GM21737 (cell line): ENCODE measurements at regions not wholly inside any gene's neighbourhood (a gene's known extent, or its start where the extent isn't known, plus 50 kb on each side); places are given as distances from the start of the nearest gene placed in this dataset.
"Not testable (repeated sequence)": the region's sequence is repeated elsewhere in the genome, so short reads cannot be mapped to it uniquely, and the experiment has no call there.

ENCODE experiments used
- ATAC-seq: cut with Tn5 transposase; IDR thresholded peaks from one replicate; pipeline ENCODE4 v1.9.1; 2021; ENCODE audit warnings: mild to moderate bottlenecking, moderate library complexity; ENCODE audit not compliant: unreplicated experiment

GRCh38 chr12:126397660-126398059 lies 1332.4 kb downstream of the AACS start:
- ATAC-seq, result no peak

GRCh38 chr12:126400831-126401230 lies 1335.6 kb downstream of the AACS start:
- no peak for ATAC-seq

GRCh38 chr12:126404293-126404881 lies 1339.2 kb downstream of the AACS start:
- no peak for ATAC-seq

- ATAC-seq, result no peak
Observed at GRCh38 chr12:126418400-126418799, 1353.2 kb downstream of the AACS start.

- ATAC-seq, result no peak
Observed at GRCh38 chr12:126419131-126419530, 1353.9 kb downstream of the AACS start.

- no peak for ATAC-seq
Observed at GRCh38 chr12:126424696-126425095, 1359.5 kb downstream of the AACS start.

- ATAC-seq, result no peak
Observed at GRCh38 chr12:126425264-126425663, 1360.0 kb downstream of the AACS start.

- no peak for ATAC-seq
Observed at GRCh38 chr12:126428769-126429168, 1363.5 kb downstream of the AACS start.

- ATAC-seq, result no peak
Observed at GRCh38 chr12:126430921-126431320, 1365.7 kb downstream of the AACS start.

GRCh38 chr12:126431767-126432166 lies 1366.5 kb downstream of the AACS start:
- ATAC-seq, result no peak

GRCh38 chr12:126432780-126433179 lies 1367.5 kb downstream of the AACS start:
- ATAC-seq, result no peak

- ATAC-seq, result no peak
Observed at GRCh38 chr12:126434412-126434985, 1369.3 kb downstream of the AACS start.

- ATAC-seq, result no peak
Observed at GRCh38 chr12:126436041-126436440, 1370.8 kb downstream of the AACS start.

- ATAC-seq, result no peak
Observed at GRCh38 chr12:126437934-126438333, 1372.7 kb downstream of the AACS start.

- no peak for ATAC-seq
Observed at GRCh38 chr12:126443977-126444376, 1378.7 kb downstream of the AACS start.

- ATAC-seq, result no peak
Observed at GRCh38 chr12:126447346-126447745, 1382.1 kb downstream of the AACS start.

- ATAC-seq, result no peak
Observed at GRCh38 chr12:126451809-126452208, 1386.6 kb downstream of the AACS start.

- not testable (repeated sequence) for ATAC-seq
Observed at GRCh38 chr12:126452686-126453085, 1387.5 kb downstream of the AACS start.

GRCh38 chr12:126454581-126454980 lies 1389.3 kb downstream of the AACS start:
- no peak for ATAC-seq

GRCh38 chr12:126457776-126458175 lies 1392.5 kb downstream of the AACS start:
- ATAC-seq, result no peak

GRCh38 chr12:126464153-126464552 lies 1398.9 kb downstream of the AACS start:
- no peak for ATAC-seq

GRCh38 chr12:126469211-126469610 lies 1404.0 kb downstream of the AACS start:
- ATAC-seq, result no peak

GRCh38 chr12:126474703-126475102 lies 1409.5 kb downstream of the AACS start:
- ATAC-seq, result no peak
